Astrocyte (in vitro differentiated cells and primary cell): ENCODE measurements at regions not wholly inside any gene's neighbourhood (a gene's known extent, or its start where the extent isn't known, plus 50 kb on each side); places are given as distances from the start of the nearest gene placed in this dataset.

ENCODE experiments used
- DNase-seq: peaks from one replicate; pipeline ENCODE4 v3.0.0-alpha.2; 2010; ENCODE audit warnings: low read depth
- FAIRE-seq: peaks from 2 replicates; lab custom pipeline; 2011; peaks lifted over from hg19 to GRCh38; lab: Jason Lieb, UNC
- H2AFZ ChIP-seq: 2 replicates; pipeline ENCODE4 v1.6.0; 2012; ENCODE audit warnings: low read depth, low read length, inconsistent platforms
- H3K27ac ChIP-seq: 2 replicates; pipeline ENCODE4 v1.5.1; 2011; ENCODE audit warnings: low read depth, low read length, inconsistent platforms
- H3K27me3 ChIP-seq: 2 replicates; pipeline ENCODE4 v1.6.0; 2011; ENCODE audit warnings: low read length, inconsistent platforms; ENCODE audit not compliant: insufficient read depth
- H3K36me3 ChIP-seq: 2 replicates; pipeline ENCODE4 v1.5.1; 2011; ENCODE audit warnings: low read length, inconsistent platforms; ENCODE audit not compliant: insufficient read depth
- H3K4me1 ChIP-seq: 2 replicates; pipeline ENCODE4 v1.5.1; 2011; ENCODE audit warnings: low read length, inconsistent platforms; ENCODE audit not compliant: insufficient read depth
- H3K4me2 ChIP-seq: 2 replicates; pipeline ENCODE4 v1.6.0; 2012; ENCODE audit warnings: low read length, inconsistent platforms
- H3K4me3 ChIP-seq: 2 replicates; pipeline ENCODE4 v1.5.1; 2011; ENCODE audit warnings: low read depth, mild to moderate bottlenecking, low read length, inconsistent platforms; ENCODE audit not compliant: insufficient read depth
- H3K79me2 ChIP-seq: 2 replicates; pipeline ENCODE4 v1.6.0; 2012; ENCODE audit warnings: mild to moderate bottlenecking, low read length, inconsistent platforms; ENCODE audit not compliant: insufficient read depth
- H3K9ac ChIP-seq: 2 replicates; pipeline ENCODE4 v1.6.0; 2012; ENCODE audit warnings: mild to moderate bottlenecking, low read length, inconsistent platforms
- H3K9me3 ChIP-seq: 2 replicates; pipeline ENCODE4 v1.5.1; 2012; ENCODE audit warnings: low read depth, mild to moderate bottlenecking, low read length, inconsistent platforms; ENCODE audit not compliant: insufficient read depth
- H4K20me1 ChIP-seq: 2 replicates; pipeline ENCODE4 v1.6.0; 2012; ENCODE audit warnings: low read length, inconsistent platforms; ENCODE audit not compliant: insufficient read depth
- H3K27ac Mint-ChIP-seq: one replicate; pipeline ENCODE4 v1.8.0; 2021; ENCODE audit warnings: mild to moderate bottlenecking, mixed read lengths; ENCODE audit not compliant: unreplicated experiment
- H3K27me3 Mint-ChIP-seq: one replicate; pipeline ENCODE4 v1.8.0; 2021; ENCODE audit warnings: low read depth, mixed read lengths; ENCODE audit not compliant: unreplicated experiment
- H3K36me3 Mint-ChIP-seq: one replicate; pipeline ENCODE4 v1.8.0; 2021; ENCODE audit warnings: low read depth, mixed read lengths; ENCODE audit not compliant: unreplicated experiment
- H3K4me1 Mint-ChIP-seq: one replicate; pipeline ENCODE4 v1.8.0; 2021; ENCODE audit warnings: low read depth, mixed read lengths; ENCODE audit not compliant: unreplicated experiment
- H3K4me3 Mint-ChIP-seq: one replicate; pipeline ENCODE4 v1.8.0; 2021; ENCODE audit warnings: mild to moderate bottlenecking, moderate library complexity, mixed read lengths; ENCODE audit not compliant: unreplicated experiment
- H3K9me3 Mint-ChIP-seq: one replicate; pipeline ENCODE4 v1.8.0; 2021; ENCODE audit warnings: mild to moderate bottlenecking, mixed read lengths; ENCODE audit not compliant: unreplicated experiment
- EZH2 ChIP-seq: IDR thresholded peaks from 2 replicates; pipeline ENCODE4 v1.6.1; 2012; ENCODE audit warnings: mild to moderate bottlenecking, low read length, inconsistent platforms; ENCODE audit not compliant: insufficient read depth
- TF ChIP-seq, protein P1 (sequence below): IDR thresholded peaks from 2 replicates; pipeline ENCODE4 v1.5.1; 2011; ENCODE audit warnings: low read depth, mild to moderate bottlenecking, inconsistent platforms, low read length, moderate library complexity; ENCODE audit not compliant: insufficient read depth

DNA sequence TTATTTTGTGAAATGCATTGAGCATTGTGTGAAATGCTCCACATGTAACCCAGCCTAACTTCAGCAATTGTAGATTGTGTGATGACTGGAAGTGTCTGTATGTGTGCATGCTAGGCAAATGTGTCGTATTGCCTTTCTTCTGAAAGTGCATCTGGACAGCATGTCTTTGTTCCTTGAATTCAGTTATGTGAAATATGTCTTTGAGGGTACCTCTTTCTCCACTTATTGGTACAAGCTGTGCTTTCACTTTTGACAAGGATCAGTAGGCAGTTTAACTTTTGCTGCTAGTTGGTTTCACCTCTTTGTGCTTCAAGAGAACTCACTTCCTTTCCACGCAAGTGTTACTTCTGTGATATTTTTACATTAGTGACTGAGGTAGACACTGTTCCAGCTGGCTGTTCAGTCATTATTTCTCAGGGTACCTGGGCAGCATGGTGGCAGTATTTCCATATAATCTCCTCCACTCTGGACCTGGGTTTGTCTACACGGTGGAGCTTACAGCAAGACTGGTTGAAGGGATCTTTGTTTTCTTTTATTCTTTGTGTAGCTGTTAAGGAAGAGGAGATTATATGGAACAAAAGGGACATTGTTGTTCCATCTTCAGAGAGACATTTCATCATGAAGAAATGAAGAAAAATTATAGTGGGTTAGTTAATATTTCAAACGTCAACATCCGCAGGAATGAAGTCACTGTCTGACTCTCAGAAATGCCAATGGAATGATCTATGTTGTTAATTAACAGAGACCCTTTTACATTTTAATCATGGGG lies 175.4 kb downstream of the UTRN start:
- peaks cover 11% of the 10 kb centered on the region for H3K36me3 ChIP-seq
- TF ChIP-seq, protein P1, sequence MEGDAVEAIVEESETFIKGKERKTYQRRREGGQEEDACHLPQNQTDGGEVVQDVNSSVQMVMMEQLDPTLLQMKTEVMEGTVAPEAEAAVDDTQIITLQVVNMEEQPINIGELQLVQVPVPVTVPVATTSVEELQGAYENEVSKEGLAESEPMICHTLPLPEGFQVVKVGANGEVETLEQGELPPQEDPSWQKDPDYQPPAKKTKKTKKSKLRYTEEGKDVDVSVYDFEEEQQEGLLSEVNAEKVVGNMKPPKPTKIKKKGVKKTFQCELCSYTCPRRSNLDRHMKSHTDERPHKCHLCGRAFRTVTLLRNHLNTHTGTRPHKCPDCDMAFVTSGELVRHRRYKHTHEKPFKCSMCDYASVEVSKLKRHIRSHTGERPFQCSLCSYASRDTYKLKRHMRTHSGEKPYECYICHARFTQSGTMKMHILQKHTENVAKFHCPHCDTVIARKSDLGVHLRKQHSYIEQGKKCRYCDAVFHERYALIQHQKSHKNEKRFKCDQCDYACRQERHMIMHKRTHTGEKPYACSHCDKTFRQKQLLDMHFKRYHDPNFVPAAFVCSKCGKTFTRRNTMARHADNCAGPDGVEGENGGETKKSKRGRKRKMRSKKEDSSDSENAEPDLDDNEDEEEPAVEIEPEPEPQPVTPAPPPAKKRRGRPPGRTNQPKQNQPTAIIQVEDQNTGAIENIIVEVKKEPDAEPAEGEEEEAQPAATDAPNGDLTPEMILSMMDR: no peak
- no peak for TF ChIP-seq EZH2
- no peak for DNase-seq
- H3K4me3 ChIP-seq: no peak overlapping the region
- H3K79me2 ChIP-seq: no peaks in the 10 kb centered on the region
- H3K36me3 Mint-ChIP-seq: peaks cover 29% of the 10 kb centered on the region
- H3K4me1 ChIP-seq: no peaks in the 10 kb centered on the region
- no peak overlapping the region for H3K9ac ChIP-seq
- no peaks in the 10 kb centered on the region for H3K9me3 Mint-ChIP-seq
- peak overlapping the region; percentile 11 for H3K27ac Mint-ChIP-seq
- H4K20me1 ChIP-seq: no peaks in the 10 kb centered on the region
- no peaks in the 10 kb centered on the region for H3K27me3 ChIP-seq
- peaks cover 12% of the 10 kb centered on the region for H3K4me1 Mint-ChIP-seq
- no peak overlapping the region for H2AFZ ChIP-seq
- FAIRE-seq: peak; percentile 72
- no peak overlapping the region for H3K4me2 ChIP-seq
- no peak overlapping the region for H3K4me3 Mint-ChIP-seq
- H3K27ac ChIP-seq: no peak overlapping the region
- no peaks in the 10 kb centered on the region for H3K27me3 Mint-ChIP-seq
- H3K9me3 ChIP-seq: no peaks in the 10 kb centered on the region

DNA sequence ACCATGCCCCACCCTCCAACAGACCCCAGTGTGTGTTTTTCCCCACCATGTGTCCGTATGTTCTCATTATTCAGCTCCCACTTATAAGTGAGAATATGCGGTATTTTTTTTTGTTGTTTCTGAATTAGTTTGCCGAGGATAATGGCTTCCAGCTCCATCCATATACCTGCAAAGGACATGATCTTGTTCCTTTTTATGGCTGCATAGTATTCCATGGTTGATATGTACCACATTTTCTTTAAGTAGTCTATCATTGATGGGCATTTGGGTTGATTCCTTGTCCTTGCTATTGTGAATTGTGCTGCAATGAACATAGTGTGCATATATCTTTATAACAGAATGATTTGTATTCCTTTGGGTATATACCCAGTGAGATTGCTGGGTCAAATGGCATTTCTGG lies 176.9 kb downstream of the UTRN start:
- Mint-ChIP-seq H3K36me3 (peaks cover 26% of the 10 kb centered on the region), H3K27me3 (no peaks in the 10 kb centered on the region), H3K27ac (no peak overlapping the region), H3K9me3 (no peaks in the 10 kb centered on the region), H3K4me1 (peaks cover 16% of the 10 kb centered on the region), H3K4me3 (no peak overlapping the region)
- Histone ChIP-seq H3K79me2 (no peaks in the 10 kb centered on the region), H2AFZ (no peak overlapping the region), H4K20me1 (no peaks in the 10 kb centered on the region), H3K9me3 (no peaks in the 10 kb centered on the region), H3K4me1 (no peaks in the 10 kb centered on the region), H3K27ac (no peak overlapping the region), H3K27me3 (no peaks in the 10 kb centered on the region), H3K4me2 (no peak overlapping the region), H3K9ac (no peak overlapping the region), H3K4me3 (no peak overlapping the region), H3K36me3 (peaks cover 11% of the 10 kb centered on the region)
- no peak for DNase-seq
- TF ChIP-seq EZH2: no peak
- TF ChIP-seq, protein P1: no peak
- no peak for FAIRE-seq

DNA sequence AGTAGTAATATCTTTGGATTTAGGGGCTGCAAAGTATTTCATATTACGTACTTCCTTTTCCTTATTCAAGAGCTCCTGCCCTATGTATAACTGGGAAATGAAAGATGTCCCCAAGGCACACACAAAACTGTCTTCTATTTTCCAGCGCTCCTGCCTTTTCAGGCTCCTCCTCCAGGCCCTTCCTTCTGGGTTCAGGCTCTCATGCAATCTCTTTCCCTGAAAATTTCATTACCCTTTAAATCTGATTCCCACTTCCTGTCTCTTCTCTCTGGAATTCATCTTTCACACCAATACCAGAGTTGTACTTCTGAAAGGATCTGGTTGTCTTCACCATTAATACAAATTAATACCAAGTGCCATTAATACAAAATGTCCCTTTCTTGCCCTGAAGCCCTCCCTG lies 181.6 kb downstream of the UTRN start:
- no peaks in the 10 kb centered on the region for H3K27me3 Mint-ChIP-seq
- Histone ChIP-seq H3K4me3 (no peak overlapping the region), H3K27me3 (no peaks in the 10 kb centered on the region), H3K79me2 (no peaks in the 10 kb centered on the region), H2AFZ (no peak overlapping the region), H4K20me1 (no peaks in the 10 kb centered on the region), H3K36me3 (peaks cover 3% of the 10 kb centered on the region), H3K9me3 (no peaks in the 10 kb centered on the region), H3K4me2 (no peak overlapping the region), H3K27ac (no peak overlapping the region), H3K4me1 (no peaks in the 10 kb centered on the region), H3K9ac (no peak overlapping the region)
- H3K27ac Mint-ChIP-seq: no peak overlapping the region
- no peak overlapping the region for H3K4me3 Mint-ChIP-seq
- TF ChIP-seq, protein P1: no peak
- TF ChIP-seq EZH2: no peak
- H3K36me3 Mint-ChIP-seq: peaks cover 21% of the 10 kb centered on the region
- DNase-seq: no peak
- peaks cover 19% of the 10 kb centered on the region for H3K4me1 Mint-ChIP-seq
- H3K9me3 Mint-ChIP-seq: no peaks in the 10 kb centered on the region
- no peak for FAIRE-seq
